GM18520 (cell line): ENCODE measurements at regions not wholly inside any gene's neighbourhood (a gene's known extent, or its start where the extent isn't known, plus 50 kb on each side); places are given as distances from the start of the nearest gene placed in this dataset.
"Not testable (repeated sequence)": the region's sequence is repeated elsewhere in the genome, so short reads cannot be mapped to it uniquely, and the experiment has no call there.

ENCODE experiments used
- ATAC-seq: cut with Tn5 transposase; IDR thresholded peaks from one replicate; pipeline ENCODE4 v1.9.1; 2021; ENCODE audit not compliant: unreplicated experiment

DNA sequence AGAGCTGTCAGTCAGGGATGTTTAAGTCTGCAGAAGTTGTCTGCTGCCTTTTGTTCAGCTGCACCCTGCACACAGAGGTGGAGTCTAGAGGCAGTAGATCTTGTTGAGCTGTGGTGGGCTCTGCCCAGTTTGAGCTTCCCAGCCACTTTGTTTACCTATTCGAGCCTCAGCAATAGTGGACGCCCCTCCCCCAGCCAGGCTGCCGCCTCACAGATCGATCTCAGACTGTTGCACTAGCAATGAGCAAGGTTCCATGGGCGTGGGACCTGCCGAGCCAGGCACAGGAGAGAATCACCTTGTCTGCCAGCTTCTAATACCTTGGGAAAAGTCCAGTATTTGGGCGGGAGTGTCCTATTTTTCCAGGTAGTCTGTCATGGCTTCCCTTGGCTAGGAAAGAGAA, 225.1 kb upstream of the RASA1 start:
- no peak for ATAC-seq

GRCh38 chr5:87048156-87048555, 219.5 kb upstream of the RASA1 start:
- ATAC-seq, result no peak

DNA sequence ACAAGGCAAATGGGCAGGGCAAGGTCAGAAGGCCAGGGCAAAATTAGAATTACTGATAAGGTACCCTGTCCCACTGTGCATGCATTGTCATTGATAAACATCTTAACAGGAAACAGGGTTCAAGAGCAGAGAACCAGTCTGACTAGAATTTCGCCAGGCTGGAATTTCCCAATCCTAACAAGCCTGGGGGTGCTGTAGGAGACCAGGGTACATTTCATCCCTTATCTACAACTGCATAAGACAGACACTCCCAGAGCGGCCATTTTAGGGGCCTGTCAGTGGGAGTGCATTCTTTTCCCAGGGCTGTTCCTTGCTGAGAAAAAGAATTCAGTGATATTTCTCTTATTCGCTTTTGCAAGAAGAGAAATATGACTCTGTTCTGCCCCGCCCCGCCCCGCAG, 218.7 kb upstream of the RASA1 start:
- not testable (repeated sequence) for ATAC-seq

- ATAC-seq, result no peak
Measured at GRCh38 chr5:87051502-87052113, 216.1 kb upstream of the RASA1 start.

- ATAC-seq, result no peak
Measured at GRCh38 chr5:87053146-87053545, 214.5 kb upstream of the RASA1 start.

GRCh38 chr5:87054821-87055220, 212.9 kb upstream of the RASA1 start:
- no peak for ATAC-seq

DNA sequence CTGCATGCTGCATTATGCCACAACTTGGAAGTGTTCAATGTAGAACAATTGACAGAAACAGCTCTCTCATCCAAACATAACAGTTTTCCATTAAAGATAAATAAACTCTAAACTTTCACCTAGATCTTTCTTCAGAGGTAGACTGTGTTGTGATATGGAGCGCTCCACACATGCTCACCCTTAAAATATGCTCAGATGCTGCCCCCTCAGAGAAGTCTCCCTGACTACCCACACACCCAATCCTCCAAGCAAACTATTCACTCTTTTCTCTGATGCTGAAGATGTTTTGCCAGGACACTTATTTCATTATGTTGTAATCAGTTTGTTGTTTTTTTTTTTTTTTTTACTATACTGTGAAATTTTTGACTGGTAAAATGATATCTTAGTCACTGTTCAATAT, 206.6 kb upstream of the RASA1 start:
- ATAC-seq, result no peak

DNA sequence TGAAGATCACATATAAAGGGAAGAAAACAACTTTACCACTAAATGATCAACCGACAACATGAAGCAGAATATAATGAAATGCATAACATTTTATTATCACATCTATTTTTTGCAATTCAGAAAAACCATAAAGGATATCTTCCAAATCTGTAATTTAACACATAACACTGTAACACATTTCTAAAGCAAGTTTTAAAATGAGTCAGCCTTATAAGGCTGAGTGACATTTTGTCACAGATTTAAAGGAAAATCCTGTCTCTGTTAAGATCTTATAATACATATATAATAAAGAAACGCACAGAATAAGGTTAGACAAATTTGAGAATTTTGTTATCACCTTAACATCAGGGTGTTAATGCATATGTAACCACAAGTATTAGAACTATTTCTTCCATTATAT, 198.4 kb upstream of the RASA1 start:
- ATAC-seq, result no peak

DNA sequence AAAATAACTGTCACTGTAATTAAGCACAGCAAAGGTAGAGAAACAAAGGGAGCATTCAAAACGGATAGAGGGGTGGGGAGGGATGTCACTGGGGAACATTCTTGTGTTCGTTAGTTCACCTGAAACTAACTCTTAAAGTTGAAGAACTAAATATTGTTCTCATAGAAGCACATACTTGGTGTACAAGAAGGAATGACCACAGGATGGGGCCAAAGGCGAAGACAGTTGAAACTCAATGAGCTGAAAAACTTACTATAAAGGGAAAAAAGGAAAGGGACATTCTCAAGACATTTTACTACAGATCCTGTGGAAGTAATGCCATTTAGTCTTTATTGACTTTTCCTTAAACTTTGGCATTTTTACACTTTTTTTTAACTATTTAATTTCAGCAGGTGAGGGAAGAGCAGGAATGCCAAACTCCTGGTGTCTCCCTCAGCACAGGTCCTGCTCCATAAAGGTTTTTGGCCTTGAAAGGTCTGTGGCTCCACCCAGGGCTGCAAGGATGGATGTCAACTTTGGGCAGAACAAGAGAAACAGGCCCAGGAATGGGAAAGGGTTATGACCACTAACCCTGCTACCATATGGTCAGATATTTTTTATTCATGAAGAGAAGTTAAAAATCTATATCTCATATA, 197.6 kb upstream of the RASA1 start:
- no peak for ATAC-seq

DNA sequence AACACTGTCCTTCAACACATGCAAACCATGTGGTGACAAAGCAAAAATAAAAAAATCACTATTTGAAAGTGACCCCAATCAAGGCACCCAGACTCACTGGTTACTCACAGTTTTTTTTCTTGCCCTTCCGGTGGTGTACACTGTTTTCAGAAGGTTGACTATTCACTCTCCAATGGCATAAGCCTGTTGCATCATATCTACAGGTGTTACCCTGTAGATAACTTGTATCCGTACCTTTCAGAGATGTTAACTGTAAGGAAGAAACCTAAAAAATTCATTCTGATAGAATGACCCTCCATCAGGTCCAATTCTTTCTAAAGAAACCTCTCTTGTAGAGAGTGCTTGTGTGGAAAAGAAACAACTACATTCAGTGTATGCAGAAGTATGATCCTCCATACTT, 193.6 kb upstream of the RASA1 start:
- ATAC-seq, result no peak

- ATAC-seq, result peak; percentile 95
Measured at GRCh38 chr5:87074934-87075541, 192.6 kb upstream of the RASA1 start.

DNA sequence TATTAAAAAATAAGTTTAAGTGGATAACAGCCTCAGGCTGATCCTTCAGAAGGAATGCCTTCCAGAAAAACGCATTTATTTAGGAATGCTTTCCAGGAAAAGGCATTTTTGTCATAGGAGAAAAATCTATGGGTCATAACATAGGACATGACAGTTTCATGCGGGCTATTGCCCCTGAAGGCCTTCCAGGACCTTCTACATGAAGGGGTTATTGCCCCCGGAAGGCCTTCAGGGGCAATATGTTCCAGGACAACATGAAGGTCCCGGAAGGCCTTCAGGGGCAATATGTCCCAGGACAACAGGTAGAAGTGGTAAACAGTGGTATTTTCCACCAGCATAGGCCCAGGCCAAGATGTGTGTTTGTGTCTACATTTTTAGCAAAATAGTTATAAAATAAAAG, 191.3 kb upstream of the RASA1 start:
- no peak for ATAC-seq

- no peak for ATAC-seq
Measured at GRCh38 chr5:87076931-87077330, 190.8 kb upstream of the RASA1 start.

DNA sequence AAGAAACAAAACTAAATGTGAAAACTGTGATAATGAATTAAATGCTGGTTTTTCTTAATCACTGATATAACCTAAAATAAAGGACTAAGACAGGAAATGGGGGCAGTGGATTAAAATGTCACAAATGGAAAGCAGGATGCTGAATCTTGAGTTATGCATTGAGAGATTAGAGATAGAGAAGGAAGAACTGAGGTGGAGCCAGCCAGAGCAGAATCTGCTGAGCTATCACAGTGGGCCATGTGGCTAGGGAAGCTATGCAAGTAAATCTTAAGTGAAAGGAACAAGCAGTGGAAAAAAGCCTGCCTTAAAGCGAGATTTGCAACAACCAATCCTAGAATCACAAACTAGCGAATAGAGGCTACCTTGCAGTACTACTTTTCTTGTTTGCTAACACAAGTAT, 188.5 kb upstream of the RASA1 start:
- no peak for ATAC-seq

DNA sequence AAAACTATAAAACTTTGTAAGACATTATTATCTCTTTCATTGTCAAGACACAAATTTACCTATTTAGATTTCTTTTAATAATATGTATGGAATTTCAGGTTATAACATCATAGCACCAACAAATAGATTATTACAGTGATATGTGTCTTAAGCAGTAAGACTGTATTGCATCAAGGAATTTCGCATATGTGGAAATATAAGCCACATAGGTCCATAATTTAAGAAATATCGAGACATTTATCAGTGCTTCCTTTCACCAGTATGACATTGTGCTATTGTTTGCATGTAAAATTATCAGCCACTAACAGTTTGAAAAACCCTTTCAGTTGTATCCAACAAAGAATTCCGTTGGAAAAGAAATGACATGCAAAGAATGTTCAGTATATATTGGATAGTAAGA, 186.7 kb upstream of the RASA1 start:
- ATAC-seq, result no peak

GRCh38 chr5:87081511-87082372, 185.9 kb upstream of the RASA1 start:
- ATAC-seq, result peak; percentile 60

- no peak for ATAC-seq
Measured at GRCh38 chr5:87094347-87094746, 173.3 kb upstream of the RASA1 start.

DNA sequence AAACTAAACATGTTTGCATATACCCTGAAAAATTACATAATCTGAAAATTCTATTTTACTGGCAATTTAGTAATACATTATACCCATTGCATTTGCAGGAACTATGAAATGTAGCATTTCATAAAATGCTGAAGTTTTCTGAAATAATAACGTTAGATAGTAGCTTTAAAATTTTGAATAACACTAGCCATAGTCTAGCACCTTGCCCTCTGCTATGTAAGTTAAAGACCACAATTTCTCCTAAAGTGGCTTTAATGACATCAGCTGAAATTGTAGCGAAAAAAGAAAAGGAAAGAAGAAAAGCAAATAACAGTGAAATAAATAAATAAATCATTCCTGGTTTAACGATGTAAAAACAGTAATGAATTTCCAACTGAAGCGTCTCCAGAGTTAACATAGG, 172.8 kb upstream of the RASA1 start:
- no peak for ATAC-seq

- ATAC-seq, result no peak
Measured at GRCh38 chr5:87095787-87096186, 171.9 kb upstream of the RASA1 start.

DNA sequence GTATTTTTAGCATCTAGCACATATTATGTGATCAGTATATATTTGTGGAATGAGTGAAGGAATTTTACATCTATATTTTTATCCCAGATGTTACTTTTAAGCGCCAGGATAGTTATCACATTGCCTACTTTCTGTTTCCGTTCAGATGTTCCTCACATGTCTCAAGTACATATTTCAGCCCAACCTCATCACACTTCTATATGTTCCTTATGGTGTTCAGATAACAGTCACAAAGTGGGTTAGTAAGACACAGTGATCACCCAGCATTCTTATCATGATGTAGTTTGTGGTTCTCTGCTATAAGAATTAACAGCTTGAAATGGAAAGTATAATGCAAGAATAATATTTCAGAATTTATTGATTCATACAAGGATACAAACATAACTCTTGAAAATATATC, 170.0 kb upstream of the RASA1 start:
- ATAC-seq, result no peak

DNA sequence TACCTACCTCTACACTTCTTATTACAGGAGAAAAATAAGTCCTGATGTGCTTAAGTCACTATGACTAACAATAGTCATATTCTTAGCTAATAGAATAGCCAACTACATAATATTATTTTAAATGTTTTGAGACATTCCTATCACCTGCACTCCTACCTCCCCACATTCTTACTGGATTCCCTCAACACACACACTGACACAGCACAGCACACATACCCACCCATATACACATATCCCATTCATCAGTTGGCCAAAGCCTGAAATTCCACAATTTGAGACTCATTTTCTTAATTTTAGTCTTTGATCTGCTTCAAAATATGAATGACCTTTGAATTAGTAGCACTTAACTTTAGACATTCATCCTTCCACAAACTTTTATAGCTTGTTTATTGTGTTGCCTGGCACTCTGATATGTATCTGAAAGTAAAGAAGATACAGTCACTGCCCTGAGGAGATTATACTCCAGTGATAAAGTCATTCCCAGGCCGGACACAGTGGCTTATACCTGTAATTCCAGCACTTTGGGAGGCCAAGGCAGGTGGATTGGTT, 168.3 kb upstream of the RASA1 start:
- no peak for ATAC-seq

DNA sequence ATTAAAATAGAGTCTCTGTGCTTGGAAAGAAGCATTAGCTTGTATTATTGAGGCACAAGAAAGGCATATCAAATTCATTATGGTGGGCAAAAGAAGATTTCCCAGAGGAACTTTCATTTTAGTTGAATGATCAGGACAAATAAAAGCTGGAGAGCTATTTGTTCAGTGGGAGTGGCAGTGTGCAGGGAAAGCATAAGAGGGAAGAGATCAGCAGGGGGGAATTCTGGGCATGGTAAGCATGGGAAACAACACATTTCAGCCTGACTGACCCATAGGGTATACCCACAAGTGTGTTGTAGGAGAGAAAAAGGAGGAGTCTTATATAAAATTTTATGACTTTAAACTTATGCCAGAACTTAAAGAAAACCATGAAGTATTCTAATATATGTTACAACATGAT, 167.7 kb upstream of the RASA1 start:
- no peak for ATAC-seq
